ENCODE measurements at regions not wholly inside any gene's neighbourhood (a gene's known extent, or its start where the extent isn't known, plus 50 kb on each side); places are given as distances from the start of the nearest gene placed in this dataset.
"Not testable (repeated sequence)": the region's sequence is repeated elsewhere in the genome, so short reads cannot be mapped to it uniquely, and the experiment has no call there.

- not testable (repeated sequence) for TF ChIP-seq CTCF, POLR2A, EP300 (IDR thresholded peaks at IDR 0.05)
Measured at GRCh38 chr10:63693021-63693420, 171.8 kb downstream of the REEP3 start.
